ENCODE measurements at regions not wholly inside any gene's neighbourhood (a gene's known extent, or its start where the extent isn't known, plus 50 kb on each side); places are given as distances from the start of the nearest gene placed in this dataset.

DNA sequence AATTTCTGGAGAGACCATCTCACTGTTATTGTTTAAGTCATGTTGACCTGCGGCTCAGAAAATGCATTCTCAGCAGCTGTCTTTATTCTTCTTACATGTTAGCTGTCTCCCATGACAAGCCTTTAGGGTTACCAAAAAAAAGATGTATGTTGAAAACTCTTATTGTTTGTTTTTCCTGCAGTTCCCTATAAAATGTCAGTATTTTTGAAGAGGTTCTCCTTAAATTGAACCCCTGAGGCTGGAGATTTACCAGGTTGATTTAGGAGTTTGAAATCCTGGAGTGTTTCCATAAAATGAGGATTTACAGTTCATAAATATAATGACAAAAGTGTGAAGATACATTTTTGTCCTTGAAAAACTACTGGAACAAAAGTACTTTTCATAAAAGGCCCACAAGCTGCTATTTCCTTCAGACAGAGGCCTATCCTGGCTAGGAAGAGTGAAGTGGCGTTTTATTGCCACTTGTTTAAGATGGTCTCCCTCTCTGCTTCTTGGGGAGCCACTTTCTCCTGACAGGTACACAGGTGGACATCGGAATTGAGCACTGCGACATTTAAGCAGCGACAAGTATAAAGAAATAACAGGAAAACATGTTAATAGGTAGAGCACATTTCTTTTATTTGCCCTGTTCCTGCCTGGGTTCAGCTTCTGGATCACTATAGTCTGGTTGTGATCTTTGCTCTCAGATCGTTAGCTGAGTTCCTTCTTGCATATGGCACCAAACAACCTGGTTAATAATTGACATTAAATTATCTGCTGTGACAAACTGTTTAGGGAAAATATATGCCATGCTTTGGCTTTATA is 344.8 kb upstream of the RPS23 start:
- TF ChIP-seq, protein P1, sequence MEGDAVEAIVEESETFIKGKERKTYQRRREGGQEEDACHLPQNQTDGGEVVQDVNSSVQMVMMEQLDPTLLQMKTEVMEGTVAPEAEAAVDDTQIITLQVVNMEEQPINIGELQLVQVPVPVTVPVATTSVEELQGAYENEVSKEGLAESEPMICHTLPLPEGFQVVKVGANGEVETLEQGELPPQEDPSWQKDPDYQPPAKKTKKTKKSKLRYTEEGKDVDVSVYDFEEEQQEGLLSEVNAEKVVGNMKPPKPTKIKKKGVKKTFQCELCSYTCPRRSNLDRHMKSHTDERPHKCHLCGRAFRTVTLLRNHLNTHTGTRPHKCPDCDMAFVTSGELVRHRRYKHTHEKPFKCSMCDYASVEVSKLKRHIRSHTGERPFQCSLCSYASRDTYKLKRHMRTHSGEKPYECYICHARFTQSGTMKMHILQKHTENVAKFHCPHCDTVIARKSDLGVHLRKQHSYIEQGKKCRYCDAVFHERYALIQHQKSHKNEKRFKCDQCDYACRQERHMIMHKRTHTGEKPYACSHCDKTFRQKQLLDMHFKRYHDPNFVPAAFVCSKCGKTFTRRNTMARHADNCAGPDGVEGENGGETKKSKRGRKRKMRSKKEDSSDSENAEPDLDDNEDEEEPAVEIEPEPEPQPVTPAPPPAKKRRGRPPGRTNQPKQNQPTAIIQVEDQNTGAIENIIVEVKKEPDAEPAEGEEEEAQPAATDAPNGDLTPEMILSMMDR (IDR thresholded peaks at IDR 0.05): no peak
- TF ChIP-seq ELF4 (CRISPR knock-in tag; IDR thresholded peaks at IDR 0.05; ENCODE audit: low read depth) (no peak), JAZF1 (CRISPR knock-in tag; IDR thresholded peaks at IDR 0.05) (no peak), CREB1 (CRISPR knock-in tag; IDR thresholded peaks at IDR 0.05) (no peak), ESRRA (CRISPR knock-in tag; IDR thresholded peaks at IDR 0.05; ENCODE audit: borderline replicate concordance) (no peak)
- TF ChIP-seq, protein P2, sequence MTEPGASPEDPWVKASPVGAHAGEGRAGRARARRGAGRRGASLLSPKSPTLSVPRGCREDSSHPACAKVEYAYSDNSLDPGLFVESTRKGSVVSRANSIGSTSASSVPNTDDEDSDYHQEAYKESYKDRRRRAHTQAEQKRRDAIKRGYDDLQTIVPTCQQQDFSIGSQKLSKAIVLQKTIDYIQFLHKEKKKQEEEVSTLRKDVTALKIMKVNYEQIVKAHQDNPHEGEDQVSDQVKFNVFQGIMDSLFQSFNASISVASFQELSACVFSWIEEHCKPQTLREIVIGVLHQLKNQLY (CRISPR knock-in tag; IDR thresholded peaks at IDR 0.05): no peak
- TF ChIP-seq, protein P3, sequence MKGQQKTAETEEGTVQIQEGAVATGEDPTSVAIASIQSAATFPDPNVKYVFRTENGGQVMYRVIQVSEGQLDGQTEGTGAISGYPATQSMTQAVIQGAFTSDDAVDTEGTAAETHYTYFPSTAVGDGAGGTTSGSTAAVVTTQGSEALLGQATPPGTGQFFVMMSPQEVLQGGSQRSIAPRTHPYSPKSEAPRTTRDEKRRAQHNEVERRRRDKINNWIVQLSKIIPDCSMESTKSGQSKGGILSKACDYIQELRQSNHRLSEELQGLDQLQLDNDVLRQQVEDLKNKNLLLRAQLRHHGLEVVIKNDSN (CRISPR knock-in tag; IDR thresholded peaks at IDR 0.05): no peak
- TF ChIP-seq, protein P4, sequence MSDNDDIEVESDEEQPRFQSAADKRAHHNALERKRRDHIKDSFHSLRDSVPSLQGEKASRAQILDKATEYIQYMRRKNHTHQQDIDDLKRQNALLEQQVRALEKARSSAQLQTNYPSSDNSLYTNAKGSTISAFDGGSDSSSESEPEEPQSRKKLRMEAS (CRISPR knock-in tag; IDR thresholded peaks at IDR 0.05): no peak
